ENCODE measurements at regions not wholly inside any gene's neighbourhood (a gene's known extent, or its start where the extent isn't known, plus 50 kb on each side); places are given as distances from the start of the nearest gene placed in this dataset.

- no peak overlapping the region for H3K27ac ChIP-seq
- H3K36me3 ChIP-seq, result no peaks in the 10 kb centered on the region
- H3K4me3 ChIP-seq, result no peak overlapping the region
- TF ChIP-seq POLR2AphosphoS5 (IDR thresholded peaks at IDR 0.05; ENCODE audit: insufficient read depth in 1 of 2, low read depth in 1 of 2), result no peak
- no peak for TF ChIP-seq CTCF (IDR thresholded peaks at IDR 0.05)
- TF ChIP-seq POLR2A (IDR thresholded peaks at IDR 0.05), result no peak
- H3K27me3 ChIP-seq, result no peaks in the 10 kb centered on the region
- intact Hi-C loops (cut with DNase I), result no loop called here
- no peaks in the 10 kb centered on the region for H3K9me3 ChIP-seq
- H3K4me1 ChIP-seq, result no peaks in the 10 kb centered on the region
- no peak for DNase-seq (ENCODE audit: extremely low spot score in 2 of 2)
Observed at GRCh38 chr19:31709476-31709875, 360.2 kb upstream of the TSHZ3 start.

GRCh38 chr19:31715249-31715945 is 366.2 kb upstream of the TSHZ3 start:
- Histone ChIP-seq H3K27ac (no peak overlapping the region), H3K27me3 (no peaks in the 10 kb centered on the region), H3K36me3 (no peaks in the 10 kb centered on the region), H3K4me1 (no peaks in the 10 kb centered on the region), H3K4me3 (no peak overlapping the region), H3K9me3 (no peaks in the 10 kb centered on the region)
- intact Hi-C loops (cut with DNase I), result no loop called here
- no peak for DNase-seq (ENCODE audit: extremely low spot score in 2 of 2)
- TF ChIP-seq CTCF (IDR thresholded peaks at IDR 0.05) (no peak), POLR2AphosphoS5 (IDR thresholded peaks at IDR 0.05; ENCODE audit: insufficient read depth in 1 of 2, low read depth in 1 of 2) (no peak), POLR2A (IDR thresholded peaks at IDR 0.05) (no peak)

GRCh38 chr19:31716826-31717225 is 367.6 kb upstream of the TSHZ3 start:
- intact Hi-C loops (cut with DNase I), result no loop called here

GRCh38 chr19:31717269-31717923 is 368.2 kb upstream of the TSHZ3 start:
- Histone ChIP-seq H3K4me3 (no peak overlapping the region), H3K27ac (no peak overlapping the region), H3K9me3 (no peaks in the 10 kb centered on the region), H3K4me1 (no peaks in the 10 kb centered on the region), H3K27me3 (no peaks in the 10 kb centered on the region), H3K36me3 (no peaks in the 10 kb centered on the region)
- TF ChIP-seq POLR2A (IDR thresholded peaks at IDR 0.05) (no peak), POLR2AphosphoS5 (IDR thresholded peaks at IDR 0.05; ENCODE audit: insufficient read depth in 1 of 2, low read depth in 1 of 2) (no peak), CTCF (IDR thresholded peaks at IDR 0.05) (no peak)
- DNase-seq (ENCODE audit: extremely low spot score in 2 of 2), result no peak
- intact Hi-C loops (cut with DNase I), result no loop called here

More at GRCh38 chr19:31716826-31717225, 367.6 kb upstream of the TSHZ3 start:
- DNase-seq (ENCODE audit: extremely low spot score in 2 of 2), result no peak
- H3K4me3 ChIP-seq, result no peak overlapping the region
- no peaks in the 10 kb centered on the region for H3K36me3 ChIP-seq
- no peaks in the 10 kb centered on the region for H3K9me3 ChIP-seq
- no peaks in the 10 kb centered on the region for H3K4me1 ChIP-seq
- H3K27me3 ChIP-seq, result no peaks in the 10 kb centered on the region
- no peak for TF ChIP-seq POLR2AphosphoS5 (IDR thresholded peaks at IDR 0.05; ENCODE audit: insufficient read depth in 1 of 2, low read depth in 1 of 2)
- no peak for TF ChIP-seq POLR2A (IDR thresholded peaks at IDR 0.05)
- no peak for TF ChIP-seq CTCF (IDR thresholded peaks at IDR 0.05)
- H3K27ac ChIP-seq, result no peak overlapping the region

- Histone ChIP-seq H3K27ac (no peak overlapping the region), H3K27me3 (no peaks in the 10 kb centered on the region), H3K36me3 (no peaks in the 10 kb centered on the region), H3K9me3 (no peaks in the 10 kb centered on the region), H3K4me1 (no peaks in the 10 kb centered on the region), H3K4me3 (no peak overlapping the region)
- no peak for TF ChIP-seq CTCF (IDR thresholded peaks at IDR 0.05)
- no peak for TF ChIP-seq POLR2AphosphoS5 (IDR thresholded peaks at IDR 0.05; ENCODE audit: insufficient read depth in 1 of 2, low read depth in 1 of 2)
- no peak for TF ChIP-seq POLR2A (IDR thresholded peaks at IDR 0.05)
- no peak for DNase-seq (ENCODE audit: extremely low spot score in 2 of 2)
- intact Hi-C loops (cut with DNase I), result no loop called here
Observed at GRCh38 chr19:31718032-31718431, 368.8 kb upstream of the TSHZ3 start.
